IMR-90 (cell line): ENCODE measurements at regions not wholly inside any gene's neighbourhood (a gene's known extent, or its start where the extent isn't known, plus 50 kb on each side); places are given as distances from the start of the nearest gene placed in this dataset.

Experiments
- ATAC-seq: fragments of 200-7000 bp; cut with Tn5 transposase; 2 replicates; pipeline ENCODE4 v1.9.1; 2020; ENCODE audit warnings: low read depth, mild to moderate bottlenecking, moderate library complexity
- BruUV-seq: library from RNA; stranded (reverse); fragments of 400-500 nt; replicated peaks from 2 replicates; lab custom pipeline; 2021; lab: Mats Ljungman, UMichigan
- CTCF ChIA-PET: fragments of 300-600 bp; formaldehyde crosslinking; extraction: SDS; loops from one replicate; lab custom pipeline; 2021; ENCODE audit warnings: antibody characterized with exemption; lab: Yijun Ruan, JAX
- POLR2A ChIA-PET: fragments of 300-600 bp; sonication (Branson Sonifier 250); formaldehyde crosslinking; loops from one replicate; lab custom pipeline; 2022; ENCODE audit warnings: antibody characterized with exemption; ENCODE audit not compliant: unreplicated experiment; lab: Charles Lee
- DNase-seq: peaks from one replicate; pipeline ENCODE4 v3.0.0; 2013
- H2AFZ ChIP-seq: replicated peaks from 2 replicates; pipeline ENCODE3; 2013; ENCODE audit warnings: low read length, mild to moderate bottlenecking; ENCODE audit not compliant: poor library complexity
- H2AK5ac ChIP-seq: 2 replicates; pipeline ENCODE4 v1.6.1; 2013; ENCODE audit warnings: low read depth, low read length, inconsistent platforms
- H2AK9ac ChIP-seq: replicated peaks from 2 replicates; pipeline ENCODE3; 2013; ENCODE audit warnings: mild to moderate bottlenecking, low read depth, low read length, moderate library complexity; ENCODE audit not compliant: poor library complexity
- H2BK120ac ChIP-seq: 2 replicates; pipeline ENCODE4 v1.6.1; 2013; ENCODE audit warnings: low read depth, low read length, inconsistent platforms
- H2BK15ac ChIP-seq: 3 replicates; pipeline ENCODE4 v1.6.1; 2013; ENCODE audit warnings: low read depth, low read length, inconsistent platforms
- H2BK20ac ChIP-seq: 2 replicates; pipeline ENCODE4 v1.6.1; 2013; ENCODE audit warnings: low read depth, mild to moderate bottlenecking, inconsistent platforms, low read length, moderate library complexity
- H2BK5ac ChIP-seq: 2 replicates; pipeline ENCODE4 v1.6.1; 2013; ENCODE audit warnings: mild to moderate bottlenecking, low read depth, low read length, inconsistent platforms; ENCODE audit not compliant: poor library complexity, severe bottlenecking
- H3K14ac ChIP-seq: replicated peaks from 2 replicates; pipeline ENCODE4 v1.6.1; 2013; ENCODE audit warnings: low read depth, low read length, inconsistent platforms
- H3K18ac ChIP-seq: 2 replicates; pipeline ENCODE4 v1.6.1; 2013; ENCODE audit warnings: low read depth, low read length, control low read depth
- H3K23ac ChIP-seq: 2 replicates; pipeline ENCODE4 v1.6.1; 2013; ENCODE audit warnings: low read depth, low read length, inconsistent platforms
- H3K27ac ChIP-seq: 2 replicates; pipeline ENCODE4 v1.5.1; 2013; ENCODE audit warnings: mild to moderate bottlenecking, control low read depth, low read length; ENCODE audit not compliant: insufficient read depth
- H3K27me3 ChIP-seq: 2 replicates; pipeline ENCODE4 v1.6.1; 2013; ENCODE audit warnings: low read length; ENCODE audit not compliant: control insufficient read depth, insufficient read depth
- H3K36me3 ChIP-seq: 2 replicates; pipeline ENCODE4 v1.6.1; 2013; ENCODE audit warnings: low read length, mixed read lengths; ENCODE audit not compliant: control insufficient read depth, insufficient read depth
- H3K4ac ChIP-seq: 2 replicates; pipeline ENCODE4 v1.6.1; 2013; ENCODE audit warnings: low read depth, low read length, inconsistent platforms
- H3K4me1 ChIP-seq: 2 replicates; pipeline ENCODE4 v1.6.1; 2013; ENCODE audit warnings: low read length, mixed read lengths; ENCODE audit not compliant: control insufficient read depth, insufficient read depth
- H3K4me2 ChIP-seq: 2 replicates; pipeline ENCODE4 v1.6.1; 2013; ENCODE audit warnings: low read depth, mild to moderate bottlenecking, control low read depth, low read length, moderate library complexity
- H3K4me3 ChIP-seq: 2 replicates; pipeline ENCODE4 v1.5.1; 2013; ENCODE audit warnings: low read depth, mild to moderate bottlenecking, control low read depth, low read length, moderate library complexity; ENCODE audit not compliant: insufficient read depth
- H3K56ac ChIP-seq: 2 replicates; pipeline ENCODE4 v1.6.1; 2013; ENCODE audit warnings: low read length, inconsistent platforms; ENCODE audit not compliant: insufficient read depth; ENCODE audit errors: extremely low read depth
- H3K79me1 ChIP-seq, 2 experiments: 2 replicates each; pipeline ENCODE4 v1.6.1; 2013; ENCODE audit warnings: low read length in 2 of 2, inconsistent platforms in 1 of 2, low read depth in 1 of 2
- H3K9ac ChIP-seq: 2 replicates; pipeline ENCODE4 v1.6.1; 2013; ENCODE audit warnings: low read depth, low read length, control low read depth
- H3K9me1 ChIP-seq: 2 replicates; pipeline ENCODE4 v1.6.1; 2013; ENCODE audit warnings: low read length, inconsistent platforms; ENCODE audit not compliant: insufficient read depth
- H3K9me3 ChIP-seq: 2 replicates; pipeline ENCODE4 v1.6.1; 2013; ENCODE audit warnings: low read length; ENCODE audit not compliant: control insufficient read depth, insufficient read depth
- H4K20me1 ChIP-seq: 2 replicates; pipeline ENCODE4 v1.6.1; 2013; ENCODE audit warnings: low read length, inconsistent platforms; ENCODE audit not compliant: insufficient read depth
- H4K5ac ChIP-seq: 2 replicates; pipeline ENCODE4 v1.6.1; 2013; ENCODE audit warnings: mild to moderate bottlenecking, low read depth, low read length, control low read depth
- H4K8ac ChIP-seq, 2 experiments: 2 replicates each; pipeline ENCODE4 v1.6.1; 2013; ENCODE audit warnings: low read depth in 2 of 2, low read length in 2 of 2, control low read depth in 1 of 2, inconsistent platforms in 1 of 2
- H4K91ac ChIP-seq: 2 replicates; pipeline ENCODE4 v1.6.1; 2013; ENCODE audit warnings: low read depth, low read length, inconsistent platforms; ENCODE audit not compliant: insufficient read depth
- BHLHE40 ChIP-seq: fragments of 150-350 bp; IDR thresholded peaks from 2 replicates; pipeline ENCODE4 v1.6.1; 2016; ENCODE audit warnings: mild to moderate bottlenecking, low read depth, low read length
- CEBPB ChIP-seq: IDR thresholded peaks from 2 replicates; pipeline ENCODE4 v1.6.1; 2012; ENCODE audit warnings: low read depth, low read length, improper control_type of control experiment
- CHD1 ChIP-seq: IDR thresholded peaks from 2 replicates; pipeline ENCODE4 v1.6.1; 2012; ENCODE audit warnings: low read depth, low read length, improper control_type of control experiment
- CTCF ChIP-seq: conservative IDR thresholded peaks from 2 replicates; pipeline ENCODE4 v1.5.1; 2012; ENCODE audit warnings: mild to moderate bottlenecking, low read depth, low read length, improper control_type of control experiment
- FOS ChIP-seq: fragments of 150-350 bp; IDR thresholded peaks from 2 replicates; pipeline ENCODE4 v1.6.1; 2016; ENCODE audit warnings: low read depth, low read length
- MAFK ChIP-seq: IDR thresholded peaks from 2 replicates; pipeline ENCODE4 v1.6.1; 2012; ENCODE audit warnings: low read depth, low read length, improper control_type of control experiment
- MAZ ChIP-seq: IDR thresholded peaks from 2 replicates; pipeline ENCODE4 v1.6.1; 2012; ENCODE audit warnings: low read depth, mild to moderate bottlenecking, low read length, improper control_type of control experiment, moderate library complexity, borderline replicate concordance
- MXI1 ChIP-seq: IDR thresholded peaks from 2 replicates; pipeline ENCODE4 v1.6.1; 2012; ENCODE audit warnings: low read depth, mild to moderate bottlenecking, low read length, moderate library complexity, borderline replicate concordance
- NFE2L2 ChIP-seq: fragments of 150-350 bp; IDR thresholded peaks from 2 replicates; pipeline ENCODE4 v1.6.1; 2016; ENCODE audit warnings: low read depth, mild to moderate bottlenecking, low read length
- POLR2A ChIP-seq: IDR thresholded peaks from 2 replicates; pipeline ENCODE4 v1.6.1; 2012; ENCODE audit warnings: mild to moderate bottlenecking, low read depth, low read length
- RAD21 ChIP-seq: IDR thresholded peaks from 2 replicates; pipeline ENCODE4 v1.6.1; 2012; ENCODE audit warnings: low read length, improper control_type of control experiment
- RCOR1 ChIP-seq: IDR thresholded peaks from 2 replicates; pipeline ENCODE4 v1.6.1; 2012; ENCODE audit warnings: mild to moderate bottlenecking, low read length, improper control_type of control experiment; ENCODE audit not compliant: insufficient replicate concordance
- RFX5 ChIP-seq: IDR thresholded peaks from 2 replicates; pipeline ENCODE4 v1.8.0; 2012; ENCODE audit warnings: low read depth, mild to moderate bottlenecking, low read length, moderate library complexity
- SMC3 ChIP-seq: fragments of 150-350 bp; IDR thresholded peaks from 2 replicates; pipeline ENCODE4 v1.6.1; 2016; ENCODE audit warnings: low read depth, mild to moderate bottlenecking, antibody characterized with exemption, low read length, moderate library complexity
- USF2 ChIP-seq: fragments of 150-350 bp; IDR thresholded peaks from 2 replicates; pipeline ENCODE4 v1.6.1; 2017; ENCODE audit warnings: mild to moderate bottlenecking, antibody characterized with exemption, low read length, low read depth
- WGBS, 2 experiments: methylation state at CpG; one replicate each; pipeline versions ENCODE4 v1.1.5 to v1.1.7; 2013; ENCODE audit warnings: missing lambda C conversion rate in 2 of 2; ENCODE audit not compliant: insufficient read length in 1 of 2; ENCODE audit errors: extremely low coverage in 2 of 2; 5-methylcytosine and 5-hydroxymethylcytosine counted together
- dilution Hi-C: fragments of 300-500 bp; cut with HindIII; formaldehyde crosslinking; loops from one replicate; pipeline ENCODE4 v1.14.3; 2018; ENCODE audit warnings: low sequenced_read_pairs; ENCODE audit not compliant: unreplicated experiment
- in situ Hi-C: fragments of 300-500 bp; cut with MboI; formaldehyde crosslinking; loops from 3 replicates; pipeline ENCODE4 v1.14.3; 2019; ENCODE audit warnings: low sequenced_read_pairs, inconsistent platforms, mixed read lengths
- intact Hi-C: fragments of 100-400 bp; cut with micrococcal nuclease; formaldehyde crosslinking; loops from 2 replicates; pipeline ENCODE4 v1.10.0; 2022
- TF ChIP-seq, protein P1 (sequence below): fragments of 150-350 bp; IDR thresholded peaks from 2 replicates; pipeline ENCODE4 v1.6.1; 2016; ENCODE audit warnings: low read depth, mild to moderate bottlenecking, low read length, moderate library complexity, borderline replicate concordance

DNA sequence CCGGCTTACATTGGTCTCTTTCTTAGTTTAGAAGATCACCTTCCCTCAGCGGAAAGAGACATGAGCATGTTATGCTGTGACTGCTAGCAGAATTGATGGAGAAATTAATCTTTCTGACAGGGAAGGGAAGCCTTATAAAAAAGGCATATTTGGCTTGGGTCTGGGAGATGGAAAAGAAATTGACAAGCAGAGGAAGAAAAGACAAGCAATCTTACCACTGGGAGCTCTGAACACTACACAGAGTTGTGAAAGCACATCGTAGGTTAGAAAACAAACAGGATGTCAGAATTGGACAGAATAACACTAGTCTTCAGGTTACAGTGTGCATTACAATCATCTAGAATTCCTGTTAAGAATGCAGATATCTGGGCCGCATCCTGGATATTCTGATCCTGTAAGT, 1493.8 kb upstream of the IGFBP7 start:
- no peak overlapping the region for H2AK9ac ChIP-seq
- TF ChIP-seq, protein P1, sequence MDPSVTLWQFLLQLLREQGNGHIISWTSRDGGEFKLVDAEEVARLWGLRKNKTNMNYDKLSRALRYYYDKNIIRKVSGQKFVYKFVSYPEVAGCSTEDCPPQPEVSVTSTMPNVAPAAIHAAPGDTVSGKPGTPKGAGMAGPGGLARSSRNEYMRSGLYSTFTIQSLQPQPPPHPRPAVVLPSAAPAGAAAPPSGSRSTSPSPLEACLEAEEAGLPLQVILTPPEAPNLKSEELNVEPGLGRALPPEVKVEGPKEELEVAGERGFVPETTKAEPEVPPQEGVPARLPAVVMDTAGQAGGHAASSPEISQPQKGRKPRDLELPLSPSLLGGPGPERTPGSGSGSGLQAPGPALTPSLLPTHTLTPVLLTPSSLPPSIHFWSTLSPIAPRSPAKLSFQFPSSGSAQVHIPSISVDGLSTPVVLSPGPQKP, result no peak
- TF ChIP-seq BHLHE40 (no peak), CTCF (no peak), MAFK (no peak), CEBPB (no peak), CHD1 (no peak), USF2 (no peak), MAZ (no peak), POLR2A (no peak), RAD21 (no peak), NFE2L2 (no peak), MXI1 (no peak), RCOR1 (no peak), RFX5 (no peak), FOS (no peak), SMC3 (no peak)
- no peak overlapping the region for H3K23ac ChIP-seq
- intact Hi-C loops, result no loop called here
- no peak overlapping the region for H3K14ac ChIP-seq
- no CpG with 5 or more reads among the region's 4 CpGs for WGBS, 2 experiments
- no peak overlapping the region for H3K56ac ChIP-seq
- H3K9ac ChIP-seq, result no peak overlapping the region
- no peak overlapping the region for H4K91ac ChIP-seq
- H3K4me1 ChIP-seq, result no peaks in the 10 kb centered on the region
- dilution Hi-C loops, result no loop called here
- H3K9me3 ChIP-seq, result no peaks in the 10 kb centered on the region
- ChIA-PET POLR2A (no interaction called here), CTCF (no interaction called here)
- no peaks in the 10 kb centered on the region for H3K9me1 ChIP-seq
- H4K8ac ChIP-seq, result no peak overlapping the region
- no peak overlapping the region for H3K27ac ChIP-seq
- no peak overlapping the region for H2BK120ac ChIP-seq
- H2AFZ ChIP-seq, result no peak overlapping the region
- no peak overlapping the region for H4K5ac ChIP-seq
- DNase-seq, result no peak
- in situ Hi-C loops, result no loop called here
- H3K4ac ChIP-seq, result no peak overlapping the region
- H3K36me3 ChIP-seq, result no peaks in the 10 kb centered on the region
- BruUV-seq, result no TSS peak
- H2AK5ac ChIP-seq, result no peak overlapping the region
- no peak for ATAC-seq
- no peaks in the 10 kb centered on the region for H4K20me1 ChIP-seq
- no peak overlapping the region for H3K4me2 ChIP-seq
- H2BK20ac ChIP-seq, result no peak overlapping the region
- H3K27me3 ChIP-seq, result no peaks in the 10 kb centered on the region
- no peak overlapping the region for H2BK5ac ChIP-seq
- no peak overlapping the region for H2BK15ac ChIP-seq
- H3K18ac ChIP-seq, result no peak overlapping the region
- no peaks in the 10 kb centered on the region for H3K79me1 ChIP-seq
- H3K4me3 ChIP-seq, result no peak overlapping the region
